ENCODE measurements at regions not wholly inside any gene's neighbourhood (a gene's known extent, or its start where the extent isn't known, plus 50 kb on each side); places are given as distances from the start of the nearest gene placed in this dataset.

DNA sequence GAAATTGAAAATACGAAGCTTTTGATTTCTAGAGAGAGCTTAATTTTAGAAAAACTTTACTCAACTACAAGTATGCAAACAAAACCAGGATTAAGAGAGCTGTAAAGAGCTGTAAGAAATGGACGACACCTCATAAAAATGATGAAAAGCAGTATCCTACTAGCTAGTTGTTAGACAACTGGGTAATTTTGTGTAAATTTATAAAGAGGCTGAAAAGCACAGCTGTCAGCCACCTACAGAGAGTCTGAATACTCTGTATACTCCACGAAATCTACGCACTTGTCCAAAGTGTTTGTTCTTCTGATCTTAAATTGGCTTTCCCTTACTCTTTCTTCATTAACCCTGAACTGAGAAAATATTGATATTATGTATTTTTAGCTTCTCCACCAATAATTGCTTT is 808.4 kb upstream of the EPHA7 start:
- no peak for TF ChIP-seq EZH2 (IDR thresholded peaks at IDR 0.05; ENCODE audit: low read length, missing control alignments)
- TF ChIP-seq, protein P1, sequence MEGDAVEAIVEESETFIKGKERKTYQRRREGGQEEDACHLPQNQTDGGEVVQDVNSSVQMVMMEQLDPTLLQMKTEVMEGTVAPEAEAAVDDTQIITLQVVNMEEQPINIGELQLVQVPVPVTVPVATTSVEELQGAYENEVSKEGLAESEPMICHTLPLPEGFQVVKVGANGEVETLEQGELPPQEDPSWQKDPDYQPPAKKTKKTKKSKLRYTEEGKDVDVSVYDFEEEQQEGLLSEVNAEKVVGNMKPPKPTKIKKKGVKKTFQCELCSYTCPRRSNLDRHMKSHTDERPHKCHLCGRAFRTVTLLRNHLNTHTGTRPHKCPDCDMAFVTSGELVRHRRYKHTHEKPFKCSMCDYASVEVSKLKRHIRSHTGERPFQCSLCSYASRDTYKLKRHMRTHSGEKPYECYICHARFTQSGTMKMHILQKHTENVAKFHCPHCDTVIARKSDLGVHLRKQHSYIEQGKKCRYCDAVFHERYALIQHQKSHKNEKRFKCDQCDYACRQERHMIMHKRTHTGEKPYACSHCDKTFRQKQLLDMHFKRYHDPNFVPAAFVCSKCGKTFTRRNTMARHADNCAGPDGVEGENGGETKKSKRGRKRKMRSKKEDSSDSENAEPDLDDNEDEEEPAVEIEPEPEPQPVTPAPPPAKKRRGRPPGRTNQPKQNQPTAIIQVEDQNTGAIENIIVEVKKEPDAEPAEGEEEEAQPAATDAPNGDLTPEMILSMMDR (conservative IDR thresholded peaks at IDR 0.05 in 1 of 2, IDR thresholded peaks at IDR 0.05 in 1 of 2; ENCODE audit: low read depth in 1 of 2, low read length in 2 of 2), result no peak
